H9 (cell line): ENCODE measurements at regions not wholly inside any gene's neighbourhood (a gene's known extent, or its start where the extent isn't known, plus 50 kb on each side); places are given as distances from the start of the nearest gene placed in this dataset.

Experiments used
- DNase-seq: peaks from one replicate; pipeline ENCODE4 v3.0.0-alpha.2; 2017
- H2AFZ ChIP-seq: one replicate; pipeline ENCODE4 v1.6.1; 2013; ENCODE audit warnings: mild to moderate bottlenecking, low read length, control low read depth, moderate library complexity
- H2AK5ac ChIP-seq: 2 replicates; pipeline ENCODE4 v1.6.1; 2013; ENCODE audit warnings: low read length, control low read depth, mixed read lengths; ENCODE audit not compliant: insufficient read length
- H2BK120ac ChIP-seq: one replicate; pipeline ENCODE4 v1.6.1; 2013; ENCODE audit warnings: low read depth, mild to moderate bottlenecking, low read length, control low read depth, inconsistent platforms; ENCODE audit not compliant: poor library complexity, severe bottlenecking
- H2BK12ac ChIP-seq: 2 replicates; pipeline ENCODE4 v1.6.1; 2013; ENCODE audit warnings: low read length, control low read depth, mixed read lengths, low read depth; ENCODE audit not compliant: insufficient read length
- H2BK15ac ChIP-seq: 2 replicates; pipeline ENCODE4 v1.6.1; 2013; ENCODE audit warnings: low read depth, low read length, control low read depth
- H2BK20ac ChIP-seq: one replicate; pipeline ENCODE4 v1.6.1; 2013; ENCODE audit warnings: low read depth, mild to moderate bottlenecking, low read length, control low read depth, inconsistent platforms; ENCODE audit not compliant: poor library complexity, severe bottlenecking
- H2BK5ac ChIP-seq: 2 replicates; pipeline ENCODE4 v1.6.1; 2013; ENCODE audit warnings: low read length, control low read depth, mixed read lengths; ENCODE audit not compliant: insufficient read length
- H3K14ac ChIP-seq: 2 replicates; pipeline ENCODE4 v1.6.1; 2013; ENCODE audit warnings: low read length, control low read depth; ENCODE audit not compliant: insufficient read depth
- H3K18ac ChIP-seq: 2 replicates; pipeline ENCODE4 v1.6.1; 2013; ENCODE audit warnings: low read depth, mild to moderate bottlenecking, mixed read lengths, low read length, control low read depth; ENCODE audit not compliant: insufficient read length
- H3K23ac ChIP-seq: 2 replicates; pipeline ENCODE4 v1.6.1; 2013; ENCODE audit warnings: low read length, control low read depth, mixed read lengths, low read depth; ENCODE audit not compliant: insufficient read length
- H3K23me2 ChIP-seq: 2 replicates; pipeline ENCODE4 v1.6.1; 2013; ENCODE audit warnings: low read depth, mild to moderate bottlenecking, mixed read lengths, low read length, control low read depth; ENCODE audit not compliant: insufficient read length, poor library complexity, severe bottlenecking
- H3K27ac ChIP-seq: 2 replicates; pipeline ENCODE4 v1.5.1; 2013; ENCODE audit warnings: low read length, control low read depth, mixed read lengths, low read depth; ENCODE audit not compliant: insufficient read length
- H3K27me3 ChIP-seq: 2 replicates; pipeline ENCODE4 v1.6.1; 2013; ENCODE audit warnings: low read length, control low read depth, inconsistent platforms; ENCODE audit not compliant: insufficient read depth
- H3K4ac ChIP-seq: 2 replicates; pipeline ENCODE4 v1.6.1; 2013; ENCODE audit warnings: low read depth, mild to moderate bottlenecking, control low read depth, inconsistent platforms, low read length, moderate library complexity
- H3K4me1 ChIP-seq: 2 replicates; pipeline ENCODE4 v1.6.1; 2013; ENCODE audit warnings: low read length, control low read depth, inconsistent platforms; ENCODE audit not compliant: insufficient read depth
- H3K4me2 ChIP-seq: 2 replicates; pipeline ENCODE4 v1.6.1; 2013; ENCODE audit warnings: low read length, control low read depth, mixed read lengths; ENCODE audit not compliant: insufficient read length, insufficient read depth
- H3K56ac ChIP-seq: 2 replicates; pipeline ENCODE4 v1.6.1; 2013; ENCODE audit warnings: low read depth, mild to moderate bottlenecking, mixed read lengths, low read length, control low read depth; ENCODE audit not compliant: insufficient read length
- H3K79me1 ChIP-seq: 2 replicates; pipeline ENCODE4 v1.6.1; 2013; ENCODE audit warnings: low read depth, mild to moderate bottlenecking, moderate library complexity, low read length, control low read depth, inconsistent platforms; ENCODE audit not compliant: insufficient read depth, poor library complexity, severe bottlenecking
- H3K79me2 ChIP-seq: 2 replicates; pipeline ENCODE4 v1.6.1; 2013; ENCODE audit warnings: low read length, control low read depth, inconsistent platforms; ENCODE audit not compliant: insufficient read depth
- H3K9ac ChIP-seq: 2 replicates; pipeline ENCODE4 v1.6.1; 2013; ENCODE audit warnings: low read length, control low read depth, mixed read lengths; ENCODE audit not compliant: insufficient read length; ENCODE audit errors: extremely low read depth
- H3K9me3 ChIP-seq: one replicate; pipeline ENCODE4 v1.6.1; 2013; ENCODE audit warnings: low read depth, low read length, inconsistent platforms; ENCODE audit not compliant: control insufficient read depth
- H3T11ph ChIP-seq: one replicate; pipeline ENCODE4 v1.6.1; 2013; ENCODE audit warnings: mild to moderate bottlenecking, low read length, control low read depth, inconsistent platforms
- H4K20me1 ChIP-seq: one replicate; pipeline ENCODE4 v1.6.1; 2013; ENCODE audit not compliant: control insufficient read depth, insufficient read length, insufficient read depth
- H4K5ac ChIP-seq: 2 replicates; pipeline ENCODE4 v1.6.1; 2013; ENCODE audit warnings: low read depth, mild to moderate bottlenecking, mixed read lengths, low read length, control low read depth; ENCODE audit not compliant: insufficient read length
- H4K8ac ChIP-seq: replicated peaks from 2 replicates; pipeline ENCODE4 v1.6.1; 2013; ENCODE audit warnings: low read length, control low read depth, mixed read lengths, low read depth; ENCODE audit not compliant: insufficient read length
- H4K91ac ChIP-seq: 2 replicates; pipeline ENCODE4 v1.6.1; 2013; ENCODE audit warnings: low read depth, mild to moderate bottlenecking, moderate library complexity, mixed read lengths, low read length, control low read depth; ENCODE audit not compliant: insufficient read length
- H3K27ac Mint-ChIP-seq, 3 experiments: 2 replicates in 2 of 3; 3 replicates in 1 of 3; pipeline ENCODE4 v1.8.0; 2020 to 2021; ENCODE audit warnings: mixed read lengths in 3 of 3, mild to moderate bottlenecking in 1 of 3, moderate library complexity in 1 of 3
- H3K27me3 Mint-ChIP-seq: 2 replicates; pipeline ENCODE4 v1.8.0; 2021; ENCODE audit warnings: low read depth, mild to moderate bottlenecking, moderate library complexity, mixed read lengths
- H3K36me3 Mint-ChIP-seq, 3 experiments: 2 replicates in 2 of 3; 3 replicates in 1 of 3; pipeline ENCODE4 v1.8.0; 2020 to 2021; ENCODE audit warnings: low read depth in 3 of 3, mixed read lengths in 3 of 3; ENCODE audit not compliant: insufficient read depth in 1 of 3
- H3K4me1 Mint-ChIP-seq, 2 experiments: 2 replicates each; pipeline ENCODE4 v1.8.0; 2020; ENCODE audit warnings: mixed read lengths in 2 of 2
- H3K4me3 Mint-ChIP-seq, 2 experiments: 2 replicates in 1 of 2; 3 replicates in 1 of 2; pipeline ENCODE4 v1.8.0; 2020 to 2021; ENCODE audit warnings: mild to moderate bottlenecking in 2 of 2, mixed read lengths in 2 of 2, moderate library complexity in 1 of 2
- H3K9me3 Mint-ChIP-seq, 2 experiments: 2 replicates in 1 of 2; 3 replicates in 1 of 2; pipeline ENCODE4 v1.8.0; 2020; ENCODE audit warnings: mild to moderate bottlenecking in 2 of 2, mixed read lengths in 2 of 2, moderate library complexity in 1 of 2
- whole genome bisulfite sequencing: extraction: QIAGEN DNeasy Blood & Tissue Kit; methylation state at CpG from one replicate; pipeline ENCODE4 v1.1.7; 2013; ENCODE audit warnings: missing lambda C conversion rate, low lambda C conversion rate, mixed read lengths; ENCODE audit not compliant: insufficient read length; ENCODE audit errors: extremely low coverage; 5-methylcytosine and 5-hydroxymethylcytosine counted together
- TF ChIP-seq, protein P1 (sequence below): fragments of 200-600 bp; sonication (generic); conservative IDR thresholded peaks from 3 replicates; pipeline ENCODE4 v1.8.0; 2021; ENCODE audit warnings: antibody characterized with exemption, mild to moderate bottlenecking

GRCh38 chr5:155136216-155136850 lies 122.8 kb downstream of the KIF4B start:
- Mint-ChIP-seq H3K27me3 (no peaks in the 10 kb centered on the region; the same call in 1 of the 2 replicates), H3K4me1 (peaks cover 6 to 8% of the 10 kb centered on the region in 2 experiments; a peak in 2 of 4 replicates), H3K4me3 (no peak overlapping the region), H3K36me3 (no peaks in the 10 kb centered on the region; a peak in 1 of 7 replicates), H3K9me3 (no peaks in the 10 kb centered on the region), H3K27ac (no peak overlapping the region)
- Histone ChIP-seq H2BK15ac (no peak overlapping the region), H4K5ac (no peak overlapping the region), H3K23ac (no peak overlapping the region), H3T11ph (no peak overlapping the region), H3K56ac (no peak overlapping the region), H2BK120ac (no peak overlapping the region), H4K20me1 (no peaks in the 10 kb centered on the region), H3K4me2 (no peak overlapping the region), H4K8ac (no peak overlapping the region), H3K27ac (no peak overlapping the region), H3K79me2 (no peaks in the 10 kb centered on the region), H3K79me1 (no peaks in the 10 kb centered on the region), H3K14ac (no peak overlapping the region), H3K23me2 (no peaks in the 10 kb centered on the region), H3K18ac (no peak overlapping the region), H3K9ac (no peak overlapping the region), H3K9me3 (no peaks in the 10 kb centered on the region), H3K4me1 (no peaks in the 10 kb centered on the region), H2BK20ac (no peak overlapping the region), H2AK5ac (no peak overlapping the region), H2AFZ (no peak overlapping the region), H2BK12ac (no peak overlapping the region), H3K27me3 (no peaks in the 10 kb centered on the region), H3K4ac (no peak overlapping the region), H4K91ac (no peak overlapping the region), H2BK5ac (no peak overlapping the region)
- TF ChIP-seq, protein P1, sequence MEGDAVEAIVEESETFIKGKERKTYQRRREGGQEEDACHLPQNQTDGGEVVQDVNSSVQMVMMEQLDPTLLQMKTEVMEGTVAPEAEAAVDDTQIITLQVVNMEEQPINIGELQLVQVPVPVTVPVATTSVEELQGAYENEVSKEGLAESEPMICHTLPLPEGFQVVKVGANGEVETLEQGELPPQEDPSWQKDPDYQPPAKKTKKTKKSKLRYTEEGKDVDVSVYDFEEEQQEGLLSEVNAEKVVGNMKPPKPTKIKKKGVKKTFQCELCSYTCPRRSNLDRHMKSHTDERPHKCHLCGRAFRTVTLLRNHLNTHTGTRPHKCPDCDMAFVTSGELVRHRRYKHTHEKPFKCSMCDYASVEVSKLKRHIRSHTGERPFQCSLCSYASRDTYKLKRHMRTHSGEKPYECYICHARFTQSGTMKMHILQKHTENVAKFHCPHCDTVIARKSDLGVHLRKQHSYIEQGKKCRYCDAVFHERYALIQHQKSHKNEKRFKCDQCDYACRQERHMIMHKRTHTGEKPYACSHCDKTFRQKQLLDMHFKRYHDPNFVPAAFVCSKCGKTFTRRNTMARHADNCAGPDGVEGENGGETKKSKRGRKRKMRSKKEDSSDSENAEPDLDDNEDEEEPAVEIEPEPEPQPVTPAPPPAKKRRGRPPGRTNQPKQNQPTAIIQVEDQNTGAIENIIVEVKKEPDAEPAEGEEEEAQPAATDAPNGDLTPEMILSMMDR, result no peak
- DNase-seq, result no peak
- no CpG with 5 or more reads among the region's 6 CpGs for WGBS
